Right cardiac atrium (tissue), 5 donors: ENCODE measurements at regions not wholly inside any gene's neighbourhood (a gene's known extent, or its start where the extent isn't known, plus 50 kb on each side); places are given as distances from the start of the nearest gene placed in this dataset.
"Not testable (repeated sequence)": the region's sequence is repeated elsewhere in the genome, so short reads cannot be mapped to it uniquely, and the experiment has no call there.

ENCODE experiments used
- ATAC-seq, 2 donors: fragments of 200-7000 bp; cut with Tn5 transposase; one replicate each; pipeline versions ENCODE4 v1.8.0 to v1.9.1; 2020; ENCODE audit warnings: moderate library complexity in 2 of 2, mild to moderate bottlenecking in 1 of 2
- DNase-seq, 3 donors: peaks; one replicate each; pipeline ENCODE4 v3.0.0-alpha.2; 2020
- H3K27ac ChIP-seq: one replicate; pipeline ENCODE4 v1.5.1; 2013; ENCODE audit warnings: mild to moderate bottlenecking, low read length, control low read depth, moderate library complexity
- H3K27me3 ChIP-seq: one replicate; pipeline ENCODE4 v1.6.1; 2013; ENCODE audit not compliant: control insufficient read depth, insufficient read depth
- H3K4me1 ChIP-seq: one replicate; pipeline ENCODE4 v1.6.1; 2013; ENCODE audit warnings: low read length; ENCODE audit not compliant: control insufficient read depth, insufficient read depth
- H3K4me3 ChIP-seq: one replicate; pipeline ENCODE4 v1.5.1; 2013; ENCODE audit warnings: low read length, control low read depth
- H3K9me3 ChIP-seq: one replicate; pipeline ENCODE4 v1.6.1; 2013; ENCODE audit warnings: low read length; ENCODE audit not compliant: control insufficient read depth
- WGBS: extraction: QIAGEN DNeasy Blood & Tissue Kit; methylation state at CpG from one replicate; pipeline ENCODE4 v1.1.7; 2013; 5-methylcytosine and 5-hydroxymethylcytosine counted together
- intact Hi-C, 4 donors: fragments of 100-400 bp; cut with DNase I; formaldehyde crosslinking; loops; one replicate each; pipeline versions ENCODE4 v1.11.0 to v1.14.0; 2022 to 2023
- donor health status: healthy with polysubstance abuse.
- donor health status: DM: no; HTN: yes; CAD: no.
- donor health status: DM: no; HTN: no; CAD: no.
- donor health status: DM: no; HTN: yes; CAD: no; lungs with severe emphysema.
- donor health status: DM: yes; HTN: yes; CAD: no.

DNA sequence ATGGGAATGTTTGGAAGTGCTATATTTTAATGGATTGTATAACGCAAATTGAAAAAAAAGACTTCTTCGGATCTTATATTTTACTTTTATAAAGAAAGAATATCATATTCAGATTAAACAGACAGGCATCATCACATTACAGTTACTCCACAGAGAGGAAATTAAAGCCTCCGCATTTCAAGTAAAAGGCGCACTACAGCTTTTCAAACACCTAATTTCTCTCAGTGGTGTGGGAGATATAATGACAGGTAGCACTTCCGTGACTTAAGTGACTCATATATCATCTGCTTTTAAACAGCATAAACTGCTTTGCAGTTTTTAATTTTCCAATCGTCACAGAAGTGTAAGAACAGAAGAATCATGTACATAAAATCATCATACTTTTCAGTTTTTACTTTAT lies 751.4 kb downstream of the FSCB start:
- Histone ChIP-seq H3K27me3 (no peaks in the 10 kb centered on the region), H3K4me1 (no peaks in the 10 kb centered on the region), H3K27ac (no peak overlapping the region), H3K9me3 (no peaks in the 10 kb centered on the region), H3K4me3 (no peak overlapping the region)
- DNase-seq (no peak), ATAC-seq (no peak)
- 78% methylated on average over 6 of the region's 6 CpGs for WGBS
- intact Hi-C loops, result no loop called here

DNA sequence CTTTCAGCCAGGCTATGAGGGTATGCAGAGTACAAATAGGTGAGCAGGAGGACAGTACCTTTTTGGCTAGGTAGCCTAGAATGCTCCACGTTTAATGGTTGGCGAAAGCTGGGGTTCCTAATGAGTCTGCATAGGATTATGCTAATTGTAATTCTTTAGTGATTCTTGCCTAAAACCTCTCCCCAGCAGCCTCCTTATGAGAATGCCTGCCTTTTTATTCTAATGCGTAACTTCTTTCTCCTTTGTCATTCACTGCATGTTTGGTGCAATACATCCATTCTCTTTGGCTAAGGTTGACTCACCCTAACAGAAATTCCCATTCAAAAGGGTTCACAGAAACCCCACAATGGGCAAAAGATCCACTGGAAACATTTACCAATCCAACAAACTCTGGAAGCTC lies 752.2 kb downstream of the FSCB start:
- ATAC-seq (no peak), DNase-seq (no peak)
- no peak overlapping the region for H3K4me3 ChIP-seq
- 90% methylated on average over 3 of the region's 3 CpGs for WGBS
- no peaks in the 10 kb centered on the region for H3K27me3 ChIP-seq
- intact Hi-C loops, result no loop called here
- H3K27ac ChIP-seq, result no peak overlapping the region
- H3K9me3 ChIP-seq, result no peaks in the 10 kb centered on the region
- no peaks in the 10 kb centered on the region for H3K4me1 ChIP-seq

DNA sequence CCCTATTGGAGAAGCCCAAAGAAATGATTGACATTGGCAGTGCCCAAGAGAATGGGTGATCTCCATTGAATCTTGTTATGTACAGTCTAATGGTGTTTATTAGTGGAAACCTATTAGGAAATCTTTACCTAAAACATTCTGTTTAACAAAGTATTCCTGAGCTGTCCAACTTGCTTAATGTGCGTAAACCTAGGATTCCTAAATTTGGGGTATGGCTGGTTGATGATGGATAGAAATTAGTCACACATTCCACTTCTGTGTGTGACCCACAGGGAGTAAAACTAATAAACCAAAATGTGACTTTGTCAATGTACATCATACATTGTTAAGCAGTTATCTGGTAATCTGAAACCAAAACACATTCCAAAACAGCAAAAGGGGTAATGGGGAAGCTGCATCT lies 761.3 kb downstream of the FSCB start:
- intact Hi-C loops, result no loop called here
- Histone ChIP-seq H3K4me1 (no peaks in the 10 kb centered on the region), H3K9me3 (no peaks in the 10 kb centered on the region), H3K27ac (no peak overlapping the region), H3K4me3 (no peak overlapping the region), H3K27me3 (no peaks in the 10 kb centered on the region)
- DNase-seq (no peak), ATAC-seq (no peak)
- 93% methylated on average over 1 of the region's 1 CpG for WGBS

DNA sequence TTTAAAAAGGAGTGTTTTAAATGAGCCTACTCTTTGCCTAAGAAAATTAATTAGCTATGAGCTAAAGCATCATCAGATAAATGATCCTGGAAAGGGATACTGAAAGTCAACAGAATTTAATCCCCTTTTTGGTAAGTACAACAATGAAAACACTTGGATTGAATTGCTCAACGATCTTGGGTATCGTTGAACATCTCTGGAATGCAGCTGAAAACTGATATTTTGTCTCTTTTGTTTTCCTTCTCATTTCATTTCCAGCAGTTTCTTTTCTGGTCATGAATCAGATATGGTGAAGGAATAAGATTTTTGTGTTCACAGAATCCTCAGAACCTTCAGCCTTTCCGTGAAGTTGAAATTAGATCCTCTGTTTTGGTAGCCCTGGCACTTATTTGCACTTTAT lies 771.2 kb downstream of the FSCB start:
- Histone ChIP-seq H3K4me1 (no peaks in the 10 kb centered on the region), H3K4me3 (no peak overlapping the region), H3K9me3 (no peaks in the 10 kb centered on the region), H3K27ac (no peak overlapping the region), H3K27me3 (no peaks in the 10 kb centered on the region)
- DNase-seq (no peak), ATAC-seq (no peak)
- intact Hi-C loops, result no loop called here
- WGBS, result 72% methylated on average over 3 of the region's 3 CpGs

DNA sequence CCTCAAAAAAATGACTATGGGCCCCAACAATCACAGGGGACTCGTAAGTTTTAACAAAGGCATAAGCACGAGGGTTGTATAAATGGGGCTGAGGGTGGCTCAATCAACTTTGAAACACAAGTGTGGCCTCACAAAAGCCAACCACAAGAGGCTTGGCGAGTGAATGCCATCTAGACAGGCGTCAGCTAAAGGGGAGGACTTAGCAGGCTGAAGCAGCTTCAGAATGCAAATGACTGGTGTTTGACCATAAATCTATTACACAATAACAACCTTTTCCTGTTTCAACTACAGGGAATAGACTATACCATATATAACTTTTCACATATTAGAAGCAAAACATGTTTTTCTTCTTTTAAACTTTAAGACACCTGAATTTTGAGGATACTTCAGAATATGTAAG lies 777.9 kb downstream of the FSCB start:
- ATAC-seq, result no peak
- Histone ChIP-seq H3K4me1 (no peaks in the 10 kb centered on the region), H3K27ac (no peak overlapping the region), H3K9me3 (no peaks in the 10 kb centered on the region), H3K4me3 (no peak overlapping the region), H3K27me3 (no peaks in the 10 kb centered on the region)
- intact Hi-C loops, result no loop called here
- no peak for DNase-seq
- WGBS, result 72% methylated on average over 4 of the region's 4 CpGs

DNA sequence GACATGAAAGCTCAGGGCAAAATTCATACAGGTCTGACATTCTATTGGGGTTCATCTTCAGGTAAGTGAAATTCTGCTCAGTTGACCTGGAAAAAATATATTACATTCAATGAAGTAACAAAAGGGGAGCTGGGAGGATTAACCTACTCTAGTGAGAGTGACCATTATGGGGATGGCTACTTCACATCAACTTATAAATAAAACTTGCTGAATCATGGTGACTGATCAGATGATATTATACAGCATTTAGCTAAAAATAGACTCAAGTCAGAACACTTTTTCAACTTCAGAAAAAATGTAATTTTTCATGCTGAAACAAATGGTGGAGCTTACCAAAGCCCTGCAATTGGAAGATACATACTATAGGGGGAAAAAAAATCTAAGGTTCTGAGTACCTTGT lies 800.2 kb downstream of the FSCB start:
- ATAC-seq (no peak), DNase-seq (no peak)
- H3K27ac ChIP-seq, result no peak overlapping the region
- H3K4me1 ChIP-seq, result no peaks in the 10 kb centered on the region
- H3K27me3 ChIP-seq, result no peaks in the 10 kb centered on the region
- intact Hi-C loops, result no loop called here
- H3K4me3 ChIP-seq, result no peak overlapping the region
- no peaks in the 10 kb centered on the region for H3K9me3 ChIP-seq

DNA sequence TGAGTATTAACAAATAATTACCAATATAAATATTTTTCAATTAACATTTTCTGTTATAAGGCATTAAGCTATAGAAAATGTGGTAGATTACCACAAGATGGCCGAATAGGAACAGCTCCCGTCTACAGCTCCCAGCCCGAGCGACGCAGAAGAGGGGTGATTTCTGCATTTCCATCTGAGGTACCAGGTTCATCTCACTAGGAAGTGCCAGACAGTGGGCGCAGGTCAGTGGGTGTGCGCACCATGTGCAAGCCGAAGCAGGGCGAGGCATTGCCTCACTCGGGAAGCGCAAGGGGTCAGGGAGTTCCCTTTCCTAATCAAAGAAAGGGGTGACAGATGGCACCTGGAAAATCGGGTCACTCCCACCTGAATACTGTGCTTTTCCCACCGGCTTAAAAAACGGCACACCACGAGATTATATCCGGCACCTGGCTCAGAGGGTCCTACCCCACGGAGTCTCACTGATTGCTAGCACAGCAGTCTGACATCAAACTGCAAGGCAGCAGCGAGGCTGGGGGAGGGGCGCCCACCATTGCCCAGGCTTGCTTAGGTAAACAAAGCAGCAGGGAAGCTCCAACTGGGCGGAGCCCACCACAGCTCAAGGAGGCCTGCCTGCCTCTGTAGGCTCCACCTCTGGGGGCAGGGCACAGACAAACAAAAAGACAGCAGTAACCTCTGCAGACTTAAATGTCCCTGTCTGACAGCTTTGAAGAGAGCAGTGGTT lies 808.4 kb downstream of the FSCB start:
- intact Hi-C loops, result not testable (repeated sequence)
- WGBS, result 88% methylated on average over 20 of the region's 20 CpGs

DNA sequence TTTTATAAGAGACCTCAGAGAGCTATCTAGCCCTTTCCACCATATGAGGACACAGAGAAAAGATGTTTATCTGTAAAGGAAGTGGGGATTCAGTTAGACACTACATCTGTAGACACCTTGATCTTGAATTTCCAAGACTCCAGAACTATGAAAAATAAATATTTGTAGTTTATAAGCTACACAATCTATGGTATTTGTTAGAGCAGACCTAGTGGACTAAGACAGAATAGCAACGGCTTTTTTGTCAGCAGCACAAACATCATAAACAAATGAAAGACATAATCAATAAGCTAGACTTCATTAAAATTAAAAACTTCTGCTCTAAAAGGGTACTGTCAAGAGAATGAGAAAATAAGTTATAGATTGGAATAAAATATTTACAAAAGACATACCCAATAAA lies 810.1 kb downstream of the FSCB start:
- DNase-seq (no peak), ATAC-seq (no peak)
- Histone ChIP-seq H3K9me3 (no peaks in the 10 kb centered on the region), H3K4me1 (no peaks in the 10 kb centered on the region), H3K27me3 (no peaks in the 10 kb centered on the region), H3K27ac (no peak overlapping the region), H3K4me3 (no peak overlapping the region)
- WGBS, result 84% methylated on average over 1 of the region's 1 CpG
- intact Hi-C loops, result no loop called here

More for the DNA sequence above, 808.4 kb downstream of the FSCB start:
- DNase-seq, result peak in 1 of 3 donors; percentile 15
- not testable (repeated sequence) for H3K9me3 ChIP-seq, ATAC-seq, H3K27me3 ChIP-seq, H3K4me1 ChIP-seq, H3K4me3 ChIP-seq, H3K27ac ChIP-seq

DNA sequence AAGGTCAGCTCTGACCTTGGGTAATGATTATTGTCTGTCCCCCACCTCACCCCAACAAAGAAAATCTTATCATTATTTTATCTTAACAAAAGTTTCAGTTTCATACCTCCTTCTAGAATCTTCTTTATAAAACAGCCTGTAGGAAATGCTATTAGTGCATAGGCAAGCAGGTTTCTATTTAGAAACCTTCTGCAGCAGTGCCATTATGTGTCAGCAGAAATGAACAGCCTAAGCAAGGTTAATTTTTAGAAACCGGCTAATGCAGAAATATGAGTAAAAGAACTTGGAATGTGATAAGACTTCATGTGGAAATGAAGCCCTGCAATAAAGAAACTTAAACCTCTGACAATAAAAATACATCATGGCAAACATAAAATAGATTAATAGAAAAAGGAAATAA lies 814.4 kb downstream of the FSCB start:
- H3K4me1 ChIP-seq, result no peaks in the 10 kb centered on the region
- ATAC-seq, result no peak
- no peak overlapping the region for H3K27ac ChIP-seq
- no peaks in the 10 kb centered on the region for H3K27me3 ChIP-seq
- no peaks in the 10 kb centered on the region for H3K9me3 ChIP-seq
- DNase-seq, result no peak
- no peak overlapping the region for H3K4me3 ChIP-seq
- intact Hi-C loops, result no loop called here
- WGBS, result 75% methylated on average over 1 of the region's 1 CpG

DNA sequence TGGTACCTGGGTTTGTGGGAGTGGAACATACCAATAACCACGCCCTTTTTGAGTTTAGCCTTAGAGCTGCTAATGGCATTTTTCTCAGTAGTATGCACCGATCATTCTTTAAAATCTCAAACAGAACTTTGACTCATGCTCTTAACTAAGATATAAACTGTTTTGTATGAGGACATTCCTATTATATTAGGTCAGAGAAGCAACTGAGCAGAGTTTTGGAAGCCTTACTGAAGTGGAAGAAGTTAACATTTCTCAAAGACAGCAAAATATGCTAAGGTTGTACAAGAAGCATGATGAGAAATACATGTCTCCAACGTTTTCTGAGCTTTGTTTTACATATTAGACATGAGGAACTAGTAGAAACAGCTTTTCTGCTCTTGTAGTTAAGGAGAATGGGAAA lies 819.2 kb downstream of the FSCB start:
- 41% methylated on average over 3 of the region's 3 CpGs for WGBS
- ATAC-seq (no peak), DNase-seq (no peak)
- Histone ChIP-seq H3K27me3 (no peaks in the 10 kb centered on the region), H3K9me3 (no peaks in the 10 kb centered on the region), H3K27ac (no peak overlapping the region), H3K4me3 (no peak overlapping the region), H3K4me1 (no peaks in the 10 kb centered on the region)
- intact Hi-C loops, result no loop called here

DNA sequence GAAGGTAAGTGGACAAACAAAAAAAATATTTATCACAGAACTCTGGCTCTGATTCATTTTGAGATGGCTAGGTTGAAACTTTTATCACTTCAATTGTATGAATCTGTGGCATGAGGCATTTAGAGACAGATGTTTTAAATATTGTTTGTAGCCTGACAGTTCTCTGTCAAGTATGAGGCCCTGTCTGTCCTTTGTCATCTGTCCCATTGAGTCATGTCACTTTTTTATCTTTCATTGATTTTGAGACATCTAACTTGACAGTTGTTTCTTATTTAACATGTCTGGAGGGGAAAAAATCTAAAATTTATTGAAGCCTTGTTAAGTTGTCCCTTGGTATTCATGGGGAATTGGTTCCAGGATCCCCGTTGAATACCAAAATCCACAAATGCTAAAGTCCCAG lies 829.5 kb downstream of the FSCB start:
- Histone ChIP-seq H3K27ac (no peak overlapping the region), H3K4me1 (no peaks in the 10 kb centered on the region), H3K27me3 (no peaks in the 10 kb centered on the region), H3K9me3 (no peaks in the 10 kb centered on the region), H3K4me3 (no peak overlapping the region)
- DNase-seq (no peak), ATAC-seq (no peak)
- WGBS, result 60% methylated on average over 1 of the region's 1 CpG
- intact Hi-C loops, result no loop called here

DNA sequence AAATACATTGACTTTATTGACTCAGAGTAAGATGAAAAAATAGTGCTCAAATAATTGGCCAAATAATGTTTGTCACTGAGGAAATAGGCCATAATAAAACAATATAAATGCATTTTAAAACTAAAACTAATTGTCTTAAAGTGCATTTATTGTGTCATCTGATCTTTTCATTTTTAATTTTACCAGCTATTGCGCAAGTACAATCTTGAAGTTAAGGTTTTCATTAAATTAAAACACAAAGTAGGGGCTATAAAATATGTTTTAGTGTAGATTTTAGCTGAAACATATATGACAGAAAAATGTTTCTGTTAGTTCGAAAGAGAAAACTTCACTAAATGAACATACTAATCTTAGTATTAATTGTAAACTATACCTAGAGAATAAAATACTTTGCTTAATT lies 832.8 kb downstream of the FSCB start:
- no peaks in the 10 kb centered on the region for H3K4me1 ChIP-seq
- DNase-seq (no peak), ATAC-seq (no peak)
- H3K27me3 ChIP-seq, result no peaks in the 10 kb centered on the region
- 86% methylated on average over 2 of the region's 2 CpGs for WGBS
- no peak overlapping the region for H3K27ac ChIP-seq
- no peaks in the 10 kb centered on the region for H3K9me3 ChIP-seq
- intact Hi-C loops, result no loop called here
- no peak overlapping the region for H3K4me3 ChIP-seq
